GM12892 (cell line): ENCODE measurements at regions not wholly inside any gene's neighbourhood (a gene's known extent, or its start where the extent isn't known, plus 50 kb on each side); places are given as distances from the start of the nearest gene placed in this dataset.

Experiments
- POLR2A ChIP-seq: IDR thresholded peaks from 2 replicates; pipeline ENCODE4 v1.6.1; 2011; ENCODE audit warnings: low read depth, low read length, control low read depth
- POLR2AphosphoS5 ChIP-seq: IDR thresholded peaks from 2 replicates; pipeline ENCODE4 v1.6.1; 2011; ENCODE audit warnings: low read depth, low read length, control low read depth
- TAF1 ChIP-seq: IDR thresholded peaks from 2 replicates; pipeline ENCODE4 v1.6.1; 2011; ENCODE audit warnings: low read depth, mild to moderate bottlenecking, control low read depth, low read length, borderline replicate concordance

DNA sequence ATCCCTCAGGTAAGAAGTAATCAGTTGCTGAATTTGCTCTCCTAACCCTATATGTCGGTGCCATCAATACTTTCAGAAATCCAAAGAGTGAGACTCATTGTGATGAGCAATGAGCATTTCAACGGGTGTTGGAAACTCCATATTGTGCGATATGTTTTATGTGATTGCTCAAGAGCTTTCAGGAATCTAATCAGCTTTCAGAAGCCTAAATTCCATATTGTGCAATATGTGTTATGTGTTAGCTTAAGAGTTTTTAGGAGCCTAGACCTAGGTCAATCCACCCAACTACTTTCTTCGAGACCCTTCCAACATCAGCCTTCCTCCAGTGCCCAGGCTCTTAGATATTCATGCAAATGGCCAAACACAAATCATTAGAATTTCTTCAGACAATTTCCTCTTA is 277.3 kb downstream of the DSC3 start:
- no peak for TF ChIP-seq POLR2A
- no peak for TF ChIP-seq POLR2AphosphoS5
- no peak for TF ChIP-seq TAF1
